ENCODE measurements at regions not wholly inside any gene's neighbourhood (a gene's known extent, or its start where the extent isn't known, plus 50 kb on each side); places are given as distances from the start of the nearest gene placed in this dataset.

- no peak overlapping the region for H3K4me2 ChIP-seq
- no peaks in the 10 kb centered on the region for H4K20me1 ChIP-seq (ENCODE audit: insufficient read depth)
- no peaks in the 10 kb centered on the region for H3K36me3 ChIP-seq (ENCODE audit: low read depth)
- intact Hi-C loops (cut with micrococcal nuclease; ENCODE audit: unreplicated experiment): no loop called here
- no peaks in the 10 kb centered on the region for H3K4me1 ChIP-seq (replicated peaks; ENCODE audit: insufficient read depth)
- H3K4me3 ChIP-seq: no peak overlapping the region
- no peaks in the 10 kb centered on the region for H3K79me2 ChIP-seq (ENCODE audit: low read depth)
- no peaks in the 10 kb centered on the region for H3K27me3 ChIP-seq (ENCODE audit: insufficient read depth, low read depth)
- H3K9me3 ChIP-seq (ENCODE audit: insufficient read depth, low read depth): no peaks in the 10 kb centered on the region
- TF ChIP-seq CTCF (conservative IDR thresholded peaks at IDR 0.05) (no peak), EZH2 (IDR thresholded peaks at IDR 0.05; ENCODE audit: low read depth) (no peak)
- H3K9me2 ChIP-seq (ENCODE audit: insufficient read depth): no peaks in the 10 kb centered on the region
- no peak for DNase-seq
- H3K27ac ChIP-seq: no peak overlapping the region
- no TSS peak for BruUV-seq (replicated peaks)
- CTCF ChIA-PET: no interaction called here
- H2AFZ ChIP-seq: no peak overlapping the region
- POLR2A ChIA-PET (ENCODE audit: unreplicated experiment): no interaction called here
- H3F3A ChIP-seq (ENCODE audit: insufficient read depth, low read depth): no peaks in the 10 kb centered on the region
Observed at GRCh38 chr1:195076682-195077081, 1531.6 kb downstream of the KCNT2 start.

GRCh38 chr1:195075973-195076372, 1532.3 kb downstream of the KCNT2 start:
- no peak overlapping the region for H3K27ac ChIP-seq
- no peaks in the 10 kb centered on the region for H3K9me3 ChIP-seq (ENCODE audit: insufficient read depth, low read depth)
- no peak overlapping the region for H3K4me2 ChIP-seq
- no peaks in the 10 kb centered on the region for H3K27me3 ChIP-seq (ENCODE audit: insufficient read depth, low read depth)
- no peaks in the 10 kb centered on the region for H3K36me3 ChIP-seq (ENCODE audit: low read depth)
- no peak overlapping the region for H3K4me3 ChIP-seq
- no peak for TF ChIP-seq EZH2 (IDR thresholded peaks at IDR 0.05; ENCODE audit: low read depth)
- ChIA-PET CTCF (no interaction called here), POLR2A (ENCODE audit: unreplicated experiment) (no interaction called here)
- H3K4me1 ChIP-seq (replicated peaks; ENCODE audit: insufficient read depth): no peaks in the 10 kb centered on the region
- no peaks in the 10 kb centered on the region for H3F3A ChIP-seq (ENCODE audit: insufficient read depth, low read depth)
- no peak for DNase-seq
- H3K9me2 ChIP-seq (ENCODE audit: insufficient read depth): no peaks in the 10 kb centered on the region
- H3K79me2 ChIP-seq (ENCODE audit: low read depth): no peaks in the 10 kb centered on the region
- no peak overlapping the region; the same call in 1 of the 2 replicates for H2AFZ ChIP-seq
- BruUV-seq (replicated peaks): no TSS peak
- H4K20me1 ChIP-seq (ENCODE audit: insufficient read depth): no peaks in the 10 kb centered on the region
- intact Hi-C loops (cut with micrococcal nuclease; ENCODE audit: unreplicated experiment): no loop called here

- ChIA-PET POLR2A (ENCODE audit: unreplicated experiment) (no interaction called here), CTCF (no interaction called here)
- Histone ChIP-seq H4K20me1 (ENCODE audit: insufficient read depth) (no peaks in the 10 kb centered on the region), H3K36me3 (ENCODE audit: low read depth) (no peaks in the 10 kb centered on the region), H3K4me2 (no peak overlapping the region), H3K9me2 (ENCODE audit: insufficient read depth) (no peaks in the 10 kb centered on the region), H3F3A (ENCODE audit: insufficient read depth, low read depth) (no peaks in the 10 kb centered on the region), H3K27ac (no peak overlapping the region), H3K4me3 (no peak overlapping the region), H3K27me3 (ENCODE audit: insufficient read depth, low read depth) (no peaks in the 10 kb centered on the region), H3K4me1 (replicated peaks; ENCODE audit: insufficient read depth) (no peaks in the 10 kb centered on the region), H3K9me3 (ENCODE audit: insufficient read depth, low read depth) (no peaks in the 10 kb centered on the region), H2AFZ (no peak overlapping the region), H3K79me2 (ENCODE audit: low read depth) (no peaks in the 10 kb centered on the region)
- BruUV-seq (replicated peaks): no TSS peak
- DNase-seq: no peak
- intact Hi-C loops (cut with micrococcal nuclease; ENCODE audit: unreplicated experiment): no loop called here
- TF ChIP-seq CTCF (conservative IDR thresholded peaks at IDR 0.05): no peak
- no peak for TF ChIP-seq EZH2 (IDR thresholded peaks at IDR 0.05; ENCODE audit: low read depth)
Observed at GRCh38 chr1:195071461-195071860, 1536.8 kb downstream of the KCNT2 start.

GRCh38 chr1:195065437-195065836, 1542.8 kb downstream of the KCNT2 start:
- no peak for TF ChIP-seq CTCF (conservative IDR thresholded peaks at IDR 0.05)
- TF ChIP-seq EZH2 (IDR thresholded peaks at IDR 0.05; ENCODE audit: low read depth): no peak
- ChIA-PET CTCF (no interaction called here), POLR2A (ENCODE audit: unreplicated experiment) (no interaction called here)
- Histone ChIP-seq H3K27me3 (ENCODE audit: insufficient read depth, low read depth) (no peaks in the 10 kb centered on the region), H3K79me2 (ENCODE audit: low read depth) (no peaks in the 10 kb centered on the region), H3K4me2 (no peak overlapping the region), H3K4me3 (no peak overlapping the region), H3F3A (ENCODE audit: insufficient read depth, low read depth) (no peaks in the 10 kb centered on the region), H3K27ac (no peak overlapping the region), H3K36me3 (ENCODE audit: low read depth) (no peaks in the 10 kb centered on the region), H3K9me3 (ENCODE audit: insufficient read depth, low read depth) (no peaks in the 10 kb centered on the region), H3K9me2 (ENCODE audit: insufficient read depth) (no peaks in the 10 kb centered on the region), H2AFZ (no peak overlapping the region), H3K4me1 (replicated peaks; ENCODE audit: insufficient read depth) (no peaks in the 10 kb centered on the region), H4K20me1 (ENCODE audit: insufficient read depth) (no peaks in the 10 kb centered on the region)
- BruUV-seq (replicated peaks): no TSS peak
- no peak for DNase-seq
- intact Hi-C loops (cut with micrococcal nuclease; ENCODE audit: unreplicated experiment): no loop called here

Data from PC-9 (cell line).